ENCODE measurements at regions not wholly inside any gene's neighbourhood (a gene's known extent, or its start where the extent isn't known, plus 50 kb on each side); places are given as distances from the start of the nearest gene placed in this dataset.

DNA sequence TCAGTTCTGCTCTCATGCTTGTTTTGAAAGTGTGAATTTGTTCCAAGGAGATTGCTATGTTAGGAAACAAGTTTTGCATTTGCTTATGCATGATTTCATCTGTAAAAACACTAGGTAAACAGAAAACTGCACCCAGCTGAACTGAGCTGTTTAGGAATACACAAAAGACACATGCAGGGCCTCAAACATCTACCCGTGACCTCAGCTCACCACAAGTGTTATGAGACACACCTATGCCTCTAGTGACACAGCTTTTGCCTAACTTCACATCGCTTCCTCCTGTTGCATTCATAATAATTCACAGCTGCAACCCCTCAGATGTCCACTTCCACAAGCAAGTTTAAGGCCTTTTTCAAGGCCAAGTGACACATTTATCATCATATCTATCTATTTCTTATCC, 98.0 kb upstream of the SLC24A3 start:
- Histone ChIP-seq H3K4me1 (no peaks in the 10 kb centered on the region), H3K27me3 (no peaks in the 10 kb centered on the region), H3K27ac (no peak overlapping the region), H3K9me3 (no peaks in the 10 kb centered on the region), H3K36me3 (no peaks in the 10 kb centered on the region), H3K4me3 (no peak overlapping the region)
- intact Hi-C loops (cut with DNase I) = no loop called here
- TF ChIP-seq, protein P1, sequence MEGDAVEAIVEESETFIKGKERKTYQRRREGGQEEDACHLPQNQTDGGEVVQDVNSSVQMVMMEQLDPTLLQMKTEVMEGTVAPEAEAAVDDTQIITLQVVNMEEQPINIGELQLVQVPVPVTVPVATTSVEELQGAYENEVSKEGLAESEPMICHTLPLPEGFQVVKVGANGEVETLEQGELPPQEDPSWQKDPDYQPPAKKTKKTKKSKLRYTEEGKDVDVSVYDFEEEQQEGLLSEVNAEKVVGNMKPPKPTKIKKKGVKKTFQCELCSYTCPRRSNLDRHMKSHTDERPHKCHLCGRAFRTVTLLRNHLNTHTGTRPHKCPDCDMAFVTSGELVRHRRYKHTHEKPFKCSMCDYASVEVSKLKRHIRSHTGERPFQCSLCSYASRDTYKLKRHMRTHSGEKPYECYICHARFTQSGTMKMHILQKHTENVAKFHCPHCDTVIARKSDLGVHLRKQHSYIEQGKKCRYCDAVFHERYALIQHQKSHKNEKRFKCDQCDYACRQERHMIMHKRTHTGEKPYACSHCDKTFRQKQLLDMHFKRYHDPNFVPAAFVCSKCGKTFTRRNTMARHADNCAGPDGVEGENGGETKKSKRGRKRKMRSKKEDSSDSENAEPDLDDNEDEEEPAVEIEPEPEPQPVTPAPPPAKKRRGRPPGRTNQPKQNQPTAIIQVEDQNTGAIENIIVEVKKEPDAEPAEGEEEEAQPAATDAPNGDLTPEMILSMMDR (IDR thresholded peaks at IDR 0.05) = no peak
- TF ChIP-seq POLR2A (IDR thresholded peaks at IDR 0.05) = no peak
- no peak for DNase-seq
- no peak for ATAC-seq
- 82 to 87% (median 85%) methylated on average over 2 of the region's 2 CpGs for WGBS, 4 donors

DNA sequence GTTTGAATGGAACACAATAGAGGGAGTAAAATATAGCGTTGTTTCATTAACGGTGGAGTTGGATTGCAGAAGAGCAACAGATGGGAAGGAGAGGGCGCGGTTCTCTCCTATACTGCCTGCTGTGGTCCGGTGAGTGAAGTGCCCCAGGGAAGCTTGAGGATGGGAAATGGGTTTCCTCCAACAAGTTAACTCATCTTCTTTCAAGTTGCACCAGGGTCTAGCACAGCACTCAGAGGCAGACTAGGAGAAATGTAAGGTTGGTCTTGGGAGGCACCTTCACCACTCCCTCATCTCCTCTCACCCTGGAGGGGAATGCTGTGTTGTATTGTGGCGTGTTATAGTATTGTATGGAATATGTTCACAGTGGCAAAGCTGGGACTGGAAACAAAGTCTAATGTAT, 96.9 kb upstream of the SLC24A3 start:
- Histone ChIP-seq H3K27ac (no peak overlapping the region), H3K9me3 (no peaks in the 10 kb centered on the region), H3K4me3 (no peak overlapping the region), H3K4me1 (no peaks in the 10 kb centered on the region), H3K27me3 (no peaks in the 10 kb centered on the region), H3K36me3 (no peaks in the 10 kb centered on the region)
- DNase-seq (no peak), ATAC-seq (no peak)
- TF ChIP-seq, protein P1 (IDR thresholded peaks at IDR 0.05) = no peak
- no peak for TF ChIP-seq POLR2A (IDR thresholded peaks at IDR 0.05)
- 88 to 96% (median 94%) methylated on average over 6 of the region's 6 CpGs for WGBS, 4 donors
- intact Hi-C loops (cut with DNase I) = no loop called here

DNA sequence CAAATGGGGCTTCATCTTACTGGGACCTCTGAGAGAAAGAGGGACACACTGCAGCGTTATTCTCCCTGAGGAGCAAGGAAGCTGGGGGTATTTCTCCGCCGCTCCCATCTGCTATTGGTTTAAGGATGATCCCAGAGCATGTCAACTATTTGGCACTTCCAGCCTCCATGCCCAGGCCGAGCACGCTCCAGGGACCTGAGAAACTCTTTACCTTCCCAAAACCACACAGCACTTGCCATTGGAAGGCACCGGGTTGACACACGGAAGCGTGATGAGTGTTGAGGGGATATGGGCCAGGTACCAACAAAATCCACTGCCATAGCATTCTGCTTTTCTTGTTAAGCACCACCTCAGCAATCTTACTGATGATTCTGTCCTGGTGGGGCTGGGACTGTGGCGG, 92.4 kb upstream of the SLC24A3 start:
- ATAC-seq (no peak), DNase-seq (no peak)
- Histone ChIP-seq H3K27ac (no peak overlapping the region), H3K4me3 (no peak overlapping the region), H3K27me3 (no peaks in the 10 kb centered on the region), H3K36me3 (no peaks in the 10 kb centered on the region), H3K9me3 (no peaks in the 10 kb centered on the region), H3K4me1 (no peaks in the 10 kb centered on the region)
- no peak for TF ChIP-seq POLR2A (IDR thresholded peaks at IDR 0.05)
- TF ChIP-seq, protein P1 (IDR thresholded peaks at IDR 0.05) = no peak
- WGBS, 4 donors = 76 to 88% (median 82%) methylated on average over 9 of the region's 9 CpGs
- intact Hi-C loops (cut with DNase I) = no loop called here

DNA sequence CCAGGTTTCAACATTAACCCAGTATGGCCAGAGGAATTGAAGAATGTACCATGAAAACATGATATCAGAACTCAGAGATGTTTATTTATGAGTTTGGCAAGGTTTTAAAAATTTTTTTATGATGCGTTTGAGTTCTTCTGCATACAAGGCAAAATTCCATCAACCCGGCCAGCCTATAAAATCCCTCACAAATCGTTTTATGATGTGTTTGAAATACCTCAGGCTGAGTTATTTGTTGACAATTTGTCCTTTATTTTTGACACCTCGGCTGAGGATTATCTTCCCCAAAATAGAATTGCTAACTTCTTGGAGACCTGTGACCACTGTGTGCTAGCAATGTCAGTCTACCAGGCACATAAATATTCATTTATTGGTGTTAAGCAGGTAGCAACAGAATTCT, 91.9 kb upstream of the SLC24A3 start:
- no peak for DNase-seq
- ATAC-seq = no peak
- no peaks in the 10 kb centered on the region for H3K4me1 ChIP-seq
- H3K27me3 ChIP-seq = no peaks in the 10 kb centered on the region
- no peak overlapping the region for H3K4me3 ChIP-seq
- H3K27ac ChIP-seq = no peak overlapping the region
- intact Hi-C loops (cut with DNase I) = no loop called here
- H3K9me3 ChIP-seq = no peaks in the 10 kb centered on the region
- no peaks in the 10 kb centered on the region for H3K36me3 ChIP-seq
- WGBS, 4 donors = 62 to 75% (median 66%) methylated on average over 4 of the region's 4 CpGs
- TF ChIP-seq, protein P1 (IDR thresholded peaks at IDR 0.05) = no peak
- no peak for TF ChIP-seq POLR2A (IDR thresholded peaks at IDR 0.05)

Data from heart left ventricle (tissue), 16 donors.